ENCODE measurements at regions not wholly inside any gene's neighbourhood (a gene's known extent, or its start where the extent isn't known, plus 50 kb on each side); places are given as distances from the start of the nearest gene placed in this dataset.
"Not testable (repeated sequence)": the region's sequence is repeated elsewhere in the genome, so short reads cannot be mapped to it uniquely, and the experiment has no call there.

GRCh38 chr1:817071-817599 is 106.6 kb upstream of the SAMD11 start:
- DNase-seq, result peak; percentile 33

- DNase-seq, result not testable (repeated sequence)
Measured at GRCh38 chr1:817658-818617, 105.8 kb upstream of the SAMD11 start.

- no peak for DNase-seq
Measured at GRCh38 chr1:818618-819291, 105.0 kb upstream of the SAMD11 start.

GRCh38 chr1:820962-821361 is 102.8 kb upstream of the SAMD11 start:
- DNase-seq, result no peak

GRCh38 chr1:826808-827207 is 96.9 kb upstream of the SAMD11 start:
- DNase-seq, result not testable (repeated sequence)

GRCh38 chr1:827211-828063 is 96.3 kb upstream of the SAMD11 start:
- peak; percentile 97 for DNase-seq

GRCh38 chr1:829324-829723 is 94.4 kb upstream of the SAMD11 start:
- not testable (repeated sequence) for DNase-seq

GRCh38 chr1:829932-830331 is 93.8 kb upstream of the SAMD11 start:
- DNase-seq, result not testable (repeated sequence)

- not testable (repeated sequence) for DNase-seq
Measured at GRCh38 chr1:830750-831149, 93.0 kb upstream of the SAMD11 start.

GRCh38 chr1:831522-831921 is 92.2 kb upstream of the SAMD11 start:
- no peak for DNase-seq

GRCh38 chr1:832136-832535 is 91.6 kb upstream of the SAMD11 start:
- no peak for DNase-seq

GRCh38 chr1:833226-833625 is 90.5 kb upstream of the SAMD11 start:
- not testable (repeated sequence) for DNase-seq

- not testable (repeated sequence) for DNase-seq
Measured at GRCh38 chr1:835509-835908, 88.2 kb upstream of the SAMD11 start.

- not testable (repeated sequence) for DNase-seq
Measured at GRCh38 chr1:837601-838000, 86.1 kb upstream of the SAMD11 start.

GRCh38 chr1:838291-838690 is 85.4 kb upstream of the SAMD11 start:
- DNase-seq, result not testable (repeated sequence)

- not testable (repeated sequence) for DNase-seq
Measured at GRCh38 chr1:840592-840991, 83.1 kb upstream of the SAMD11 start.

GRCh38 chr1:841671-842425 is 81.9 kb upstream of the SAMD11 start:
- not testable (repeated sequence) for DNase-seq

GRCh38 chr1:842799-843198 is 80.9 kb upstream of the SAMD11 start:
- not testable (repeated sequence) for DNase-seq

GRCh38 chr1:843946-844345 is 79.8 kb upstream of the SAMD11 start:
- DNase-seq, result not testable (repeated sequence)

- peak; percentile 16 for DNase-seq
Measured at GRCh38 chr1:844472-845026, 79.2 kb upstream of the SAMD11 start.

- not testable (repeated sequence) for DNase-seq
Measured at GRCh38 chr1:845641-846040, 78.1 kb upstream of the SAMD11 start.

Data from activated CD4-positive, alpha-beta T cell treated with anti-CD3 and anti-CD28 coated beads, Interleukin-10, Interleukin-2, amounts not matched to agents 100 ng/mL and 50 ng/mL, durations not matched to agents 16 hours and 8 hours (primary cell).